GM12864 (cell line): ENCODE measurements at regions not wholly inside any gene's neighbourhood (a gene's known extent, or its start where the extent isn't known, plus 50 kb on each side); places are given as distances from the start of the nearest gene placed in this dataset.
"Not testable (repeated sequence)": the region's sequence is repeated elsewhere in the genome, so short reads cannot be mapped to it uniquely, and the experiment has no call there.

Source experiments
- DNase-seq: peaks from one replicate; pipeline ENCODE4 v3.0.0-alpha.2; 2011; ENCODE audit warnings: low read depth
- H3K4me3 ChIP-seq: 2 replicates; pipeline ENCODE4 v1.5.1; 2011; ENCODE audit warnings: mild to moderate bottlenecking, low read depth, low read length, control low read depth
- TF ChIP-seq, protein P1 (sequence below): IDR thresholded peaks from 2 replicates; pipeline ENCODE4 v1.5.1; 2011; ENCODE audit warnings: low read depth, mild to moderate bottlenecking, moderate library complexity, low read length, control low read depth, inconsistent platforms; ENCODE audit errors: missing control alignments

DNA sequence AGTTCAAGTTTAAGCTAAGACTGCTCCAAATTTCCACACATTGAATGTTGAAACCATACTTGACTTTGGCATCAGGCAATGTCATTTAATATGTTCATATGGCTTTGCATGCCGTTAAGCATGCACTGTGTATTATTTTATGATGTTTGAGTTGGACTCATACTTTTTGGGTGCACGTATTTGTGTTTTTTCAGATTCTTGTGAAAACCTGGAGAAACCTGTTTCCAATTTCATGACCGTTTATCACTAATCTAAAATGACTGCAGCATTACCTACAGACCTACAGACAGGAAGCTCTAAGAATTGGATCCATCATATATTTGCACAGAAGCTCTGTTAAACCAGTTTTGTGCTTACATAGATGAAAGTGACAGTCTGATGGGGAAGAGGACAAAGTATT is 1093.0 kb upstream of the INTU start:
- DNase-seq = no peak
- no peak overlapping the region for H3K4me3 ChIP-seq
- TF ChIP-seq, protein P1, sequence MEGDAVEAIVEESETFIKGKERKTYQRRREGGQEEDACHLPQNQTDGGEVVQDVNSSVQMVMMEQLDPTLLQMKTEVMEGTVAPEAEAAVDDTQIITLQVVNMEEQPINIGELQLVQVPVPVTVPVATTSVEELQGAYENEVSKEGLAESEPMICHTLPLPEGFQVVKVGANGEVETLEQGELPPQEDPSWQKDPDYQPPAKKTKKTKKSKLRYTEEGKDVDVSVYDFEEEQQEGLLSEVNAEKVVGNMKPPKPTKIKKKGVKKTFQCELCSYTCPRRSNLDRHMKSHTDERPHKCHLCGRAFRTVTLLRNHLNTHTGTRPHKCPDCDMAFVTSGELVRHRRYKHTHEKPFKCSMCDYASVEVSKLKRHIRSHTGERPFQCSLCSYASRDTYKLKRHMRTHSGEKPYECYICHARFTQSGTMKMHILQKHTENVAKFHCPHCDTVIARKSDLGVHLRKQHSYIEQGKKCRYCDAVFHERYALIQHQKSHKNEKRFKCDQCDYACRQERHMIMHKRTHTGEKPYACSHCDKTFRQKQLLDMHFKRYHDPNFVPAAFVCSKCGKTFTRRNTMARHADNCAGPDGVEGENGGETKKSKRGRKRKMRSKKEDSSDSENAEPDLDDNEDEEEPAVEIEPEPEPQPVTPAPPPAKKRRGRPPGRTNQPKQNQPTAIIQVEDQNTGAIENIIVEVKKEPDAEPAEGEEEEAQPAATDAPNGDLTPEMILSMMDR = no peak

DNA sequence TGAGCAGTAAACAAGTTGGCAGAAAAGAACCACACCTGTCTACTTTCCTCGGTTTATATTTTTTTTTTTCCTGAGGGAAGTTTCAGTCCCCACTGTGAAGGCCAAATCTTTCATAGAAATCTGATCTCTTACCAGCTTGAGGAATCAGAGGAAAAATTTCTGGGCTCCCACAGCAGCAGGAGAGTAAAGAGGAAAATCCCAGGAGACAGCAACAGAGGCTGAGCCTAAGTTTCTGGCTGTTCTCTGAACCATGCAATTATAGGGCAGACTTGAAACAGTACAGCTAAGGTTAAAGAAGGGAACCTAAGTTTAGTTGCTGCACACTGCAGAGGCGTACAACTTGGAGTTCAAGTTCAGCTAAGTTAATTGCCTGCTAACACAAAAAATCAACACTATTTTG is 1090.9 kb upstream of the INTU start:
- H3K4me3 ChIP-seq = no peak overlapping the region
- DNase-seq = no peak
- TF ChIP-seq, protein P1 = no peak

DNA sequence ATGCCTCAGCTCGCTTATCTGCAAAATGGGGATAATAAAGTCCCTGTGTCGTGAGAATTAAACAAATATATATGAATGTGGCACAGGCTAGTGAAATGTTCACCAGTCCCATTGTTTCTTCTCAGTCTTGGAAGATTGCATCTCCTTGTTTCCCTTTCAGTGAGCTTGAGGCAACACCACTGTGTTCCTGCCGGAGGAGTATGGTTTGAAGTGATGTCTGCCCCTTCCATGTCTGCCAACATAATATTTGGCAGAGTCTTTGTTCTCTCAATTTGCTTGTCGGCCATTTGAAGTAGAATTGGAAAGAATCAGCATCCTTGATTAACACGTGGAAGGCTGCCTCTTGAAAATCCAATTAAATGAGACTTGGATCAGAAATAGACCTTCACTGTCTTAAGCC is 1088.5 kb upstream of the INTU start:
- no peak overlapping the region for H3K4me3 ChIP-seq
- TF ChIP-seq, protein P1 = no peak
- DNase-seq = no peak

DNA sequence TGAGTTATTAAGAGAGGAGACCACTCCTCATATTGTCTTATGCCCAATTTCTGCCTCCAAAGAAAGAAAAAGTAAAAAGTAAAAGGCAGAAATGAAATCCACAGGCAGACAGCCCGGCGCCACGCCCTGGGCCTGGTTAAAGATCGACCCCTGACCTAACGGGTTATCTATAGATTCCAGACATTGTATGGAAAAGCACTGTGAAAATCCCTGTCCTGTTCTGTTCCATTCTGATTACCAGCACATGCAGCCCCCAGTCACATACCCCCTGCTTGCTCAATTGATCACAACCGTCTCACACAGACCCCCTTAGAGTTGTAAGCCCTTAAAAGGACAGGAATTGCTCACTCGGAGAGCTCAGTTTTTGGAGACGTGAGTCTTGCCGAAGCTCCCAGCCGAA is 1086.6 kb upstream of the INTU start:
- H3K4me3 ChIP-seq, DNase-seq: not testable (repeated sequence)

DNA sequence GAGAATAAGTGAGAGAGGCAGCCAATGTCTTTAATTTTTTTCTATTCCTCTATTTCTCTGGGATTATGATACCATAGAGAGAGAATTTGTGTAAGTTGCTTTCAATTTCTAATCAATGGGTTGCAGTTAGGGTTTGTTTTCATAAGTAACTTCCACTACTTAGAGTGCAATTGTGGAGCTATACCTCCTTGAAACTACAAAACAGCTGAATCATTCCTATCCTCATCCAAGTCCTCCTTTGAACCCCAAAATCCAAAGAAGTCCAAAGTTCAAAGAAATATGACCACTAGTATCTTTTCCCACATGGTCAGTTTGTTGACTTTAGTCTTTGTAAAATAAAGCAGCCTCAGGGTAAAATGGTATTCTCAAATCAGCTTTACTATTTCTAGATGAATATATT is 1085.4 kb upstream of the INTU start:
- DNase-seq = no peak
- no peak overlapping the region for H3K4me3 ChIP-seq
- TF ChIP-seq, protein P1 = no peak

DNA sequence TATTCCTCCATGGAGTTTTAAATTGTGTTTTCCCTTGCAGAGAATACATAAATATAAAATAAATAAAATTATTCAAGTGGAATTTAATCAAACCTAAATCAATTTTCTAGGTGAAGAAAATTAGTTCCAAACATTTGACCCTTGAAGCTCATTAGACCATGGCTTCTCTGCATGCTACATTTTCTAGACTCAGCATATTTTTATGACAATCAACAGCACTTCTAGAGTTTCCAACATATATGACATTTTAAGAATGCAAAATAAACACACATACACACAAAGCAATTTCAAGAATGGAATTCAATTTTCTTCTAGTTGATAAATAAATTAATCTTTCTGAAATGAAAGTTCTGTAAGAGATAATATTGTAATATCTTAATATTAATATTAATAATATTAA is 1083.9 kb upstream of the INTU start:
- TF ChIP-seq, protein P1 = no peak
- H3K4me3 ChIP-seq = no peak overlapping the region
- DNase-seq = no peak

DNA sequence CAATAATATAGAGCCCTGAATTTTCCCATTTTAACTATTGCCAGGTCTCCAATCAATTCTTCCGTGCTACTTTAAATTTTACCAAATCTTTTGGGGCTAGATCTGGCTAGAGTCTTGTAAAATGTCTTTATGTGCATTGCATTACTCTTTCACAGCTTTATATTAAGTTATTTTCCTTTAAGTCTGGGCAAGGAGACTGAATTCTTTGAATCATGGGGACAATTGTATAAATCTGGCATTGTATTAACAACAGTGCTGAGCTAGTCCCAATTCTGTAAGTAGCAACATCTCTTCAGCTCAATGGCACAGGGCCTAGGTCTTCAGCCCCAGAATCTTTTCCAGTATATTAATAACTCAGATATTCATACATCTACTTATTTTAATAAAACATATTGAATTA is 1080.4 kb upstream of the INTU start:
- TF ChIP-seq, protein P1 = no peak
- H3K4me3 ChIP-seq = no peak overlapping the region
- no peak for DNase-seq

DNA sequence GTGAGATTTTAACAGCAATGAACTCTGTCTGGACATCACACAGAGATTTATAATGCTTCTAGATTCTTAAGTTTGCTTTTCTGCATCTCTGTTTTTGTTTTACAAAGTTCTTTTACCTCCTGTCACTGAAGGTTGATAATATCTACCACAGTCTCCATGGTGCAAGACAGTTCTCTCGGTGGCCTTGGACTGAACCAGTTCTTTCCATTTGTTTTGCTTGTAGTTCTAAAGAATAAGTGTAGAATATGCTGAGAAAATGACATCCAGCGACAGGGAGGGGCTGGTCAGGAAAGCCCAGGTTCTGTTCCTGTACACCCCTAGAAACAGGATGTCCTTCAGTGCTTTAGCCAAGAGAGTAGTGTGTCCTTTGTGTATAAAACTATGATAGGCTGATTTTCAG is 1079.5 kb upstream of the INTU start:
- DNase-seq = no peak
- TF ChIP-seq, protein P1 = no peak
- H3K4me3 ChIP-seq = no peak overlapping the region
